B cell (primary cell): ENCODE measurements at regions not wholly inside any gene's neighbourhood (a gene's known extent, or its start where the extent isn't known, plus 50 kb on each side); places are given as distances from the start of the nearest gene placed in this dataset.

Experiments used
- ATAC-seq: fragments of 200-7000 bp; cut with Tn5 transposase; one replicate; pipeline ENCODE4 v1.10.0; 2021; ENCODE audit warnings: low read depth, mild to moderate bottlenecking, moderate number of reproducible peaks, moderate library complexity
- CTCF ChIA-PET: fragments of 350-600 bp; sonication (Branson Sonifier 250); formaldehyde crosslinking; loops from one replicate; lab custom pipeline; 2021; ENCODE audit warnings: antibody characterized with exemption, inconsistent platforms; lab: Charles Lee
- POLR2A ChIA-PET: fragments of 350-600 bp; sonication (Branson Sonifier 250); formaldehyde crosslinking; loops from one replicate; lab custom pipeline; 2021; ENCODE audit warnings: antibody characterized with exemption; lab: Charles Lee
- DNase-seq: peaks from one replicate; pipeline ENCODE4 v3.0.0; 2013
- H2AFZ ChIP-seq: 2 replicates; pipeline ENCODE4 v1.6.1; 2012; ENCODE audit warnings: mild to moderate bottlenecking, low read depth, low read length; ENCODE audit not compliant: insufficient read depth, poor library complexity, severe bottlenecking
- H3K27ac ChIP-seq, 2 donors: 1 replicate in 1 of 2; 2 replicates in 1 of 2; pipeline ENCODE4 v1.5.1; 2012 to 2013; ENCODE audit warnings: low read length in 2 of 2, mild to moderate bottlenecking in 2 of 2, moderate library complexity in 1 of 2
- H3K27me3 ChIP-seq, 4 experiments: fragments of 200-600 bp in 1 of 4; sonication (generic) in 1 of 4; replicated peaks in 1 of 4; 1 replicate in 2 of 4; 2 replicates in 2 of 4; pipeline versions ENCODE4 v1.6.1 to v1.7.0; 2013 to 2016; ENCODE audit warnings: low read length in 3 of 4, mild to moderate bottlenecking in 2 of 4, mixed read lengths in 1 of 4, moderate library complexity in 1 of 4; ENCODE audit not compliant: insufficient read depth in 4 of 4, control insufficient read depth in 3 of 4; ENCODE audit errors: control extremely low read depth in 1 of 4
- H3K36me3 ChIP-seq, 2 experiments: replicated peaks in 1 of 2; 1 replicate in 1 of 2; 2 replicates in 1 of 2; pipeline versions ENCODE4 v1.6.1 to v1.7.1; 2013; ENCODE audit warnings: low read length in 1 of 2; ENCODE audit not compliant: insufficient read depth in 2 of 2, control insufficient read depth in 1 of 2; ENCODE audit errors: control extremely low read depth in 1 of 2, extremely low read depth in 1 of 2
- H3K4me1 ChIP-seq, 2 donors: fragments of 200-600 bp in 1 of 2; sonication (generic) in 1 of 2; 1 replicate in 1 of 2; 2 replicates in 1 of 2; pipeline versions ENCODE4 v1.5.1 to v1.6.1; 2013 to 2017; ENCODE audit warnings: low read length in 2 of 2; ENCODE audit not compliant: control insufficient read depth in 2 of 2, insufficient read depth in 2 of 2
- H3K4me2 ChIP-seq: replicated peaks from 2 replicates; pipeline ENCODE3; 2012; ENCODE audit warnings: mild to moderate bottlenecking, low read depth, low read length; ENCODE audit not compliant: poor library complexity, severe bottlenecking
- H3K4me3 ChIP-seq, 5 experiments: fragments of 200-600 bp in 1 of 5; sonication (generic) in 1 of 5; 1 replicate in 3 of 5; 2 replicates in 2 of 5; pipeline versions ENCODE4 v1.5.1 to v1.7.0; 2011 to 2016; ENCODE audit warnings: low read length in 4 of 5, mild to moderate bottlenecking in 4 of 5, low read depth in 2 of 5, control low read depth in 1 of 5, moderate library complexity in 1 of 5; ENCODE audit not compliant: insufficient read depth in 1 of 5; ENCODE audit errors: control extremely low read depth in 1 of 5, extremely low read depth in 1 of 5
- H3K79me2 ChIP-seq: fragments of 200-600 bp; sonication (generic); one replicate; pipeline ENCODE4 v1.6.0; 2016; ENCODE audit warnings: low read length; ENCODE audit not compliant: control insufficient read depth, insufficient read depth
- H3K9ac ChIP-seq: fragments of 200-600 bp; sonication (generic); 2 replicates; pipeline ENCODE4 v1.6.1; 2017; ENCODE audit warnings: mild to moderate bottlenecking, low read length, moderate library complexity
- H3K9me3 ChIP-seq, 3 donors: one replicate each; pipeline versions ENCODE4 v1.6.1 to v1.7.1; 2013; ENCODE audit warnings: low read length in 2 of 3; ENCODE audit not compliant: control insufficient read depth in 2 of 3, insufficient read depth in 1 of 3; ENCODE audit errors: control extremely low read depth in 1 of 3
- H4K20me1 ChIP-seq: 2 replicates; pipeline ENCODE4 v1.6.0; 2012; ENCODE audit warnings: mild to moderate bottlenecking, low read length; ENCODE audit not compliant: insufficient read depth, control insufficient read depth, poor library complexity, severe bottlenecking
- H3K27ac Mint-ChIP-seq: one replicate; pipeline ENCODE4 v1.8.0; 2021; ENCODE audit warnings: mixed read lengths
- H3K27me3 Mint-ChIP-seq: one replicate; pipeline ENCODE4 v1.8.0; 2021; ENCODE audit warnings: mixed read lengths
- H3K4me1 Mint-ChIP-seq: one replicate; pipeline ENCODE4 v1.8.0; 2021; ENCODE audit warnings: mixed read lengths
- H3K4me3 Mint-ChIP-seq: one replicate; pipeline ENCODE4 v1.8.0; 2021; ENCODE audit warnings: mixed read lengths
- H3K9me3 Mint-ChIP-seq: one replicate; pipeline ENCODE4 v1.8.0; 2022; ENCODE audit warnings: mixed read lengths; ENCODE audit not compliant: insufficient read depth
- EZH2 ChIP-seq: IDR thresholded peaks from 2 replicates; pipeline ENCODE4 v1.6.1; 2012; ENCODE audit warnings: borderline replicate concordance, low read depth, mild to moderate bottlenecking, moderate library complexity, low read length; ENCODE audit not compliant: insufficient read depth, poor library complexity, severe bottlenecking
- whole genome bisulfite sequencing: methylation state at CpG from one replicate; pipeline ENCODE4 v1.1.5; 2013; ENCODE audit warnings: missing lambda C conversion rate; ENCODE audit not compliant: insufficient coverage; 5-methylcytosine and 5-hydroxymethylcytosine counted together
- intact Hi-C: fragments of 100-400 bp; cut with micrococcal nuclease; formaldehyde crosslinking; loops from one replicate; pipeline ENCODE4 v1.10.0; 2022
- TF ChIP-seq, protein P1 (sequence below): fragments of 200-600 bp; IDR thresholded peaks from one replicate; pipeline ENCODE4 v1.8.0; 2022; ENCODE audit warnings: antibody characterized with exemption, mild to moderate bottlenecking

DNA sequence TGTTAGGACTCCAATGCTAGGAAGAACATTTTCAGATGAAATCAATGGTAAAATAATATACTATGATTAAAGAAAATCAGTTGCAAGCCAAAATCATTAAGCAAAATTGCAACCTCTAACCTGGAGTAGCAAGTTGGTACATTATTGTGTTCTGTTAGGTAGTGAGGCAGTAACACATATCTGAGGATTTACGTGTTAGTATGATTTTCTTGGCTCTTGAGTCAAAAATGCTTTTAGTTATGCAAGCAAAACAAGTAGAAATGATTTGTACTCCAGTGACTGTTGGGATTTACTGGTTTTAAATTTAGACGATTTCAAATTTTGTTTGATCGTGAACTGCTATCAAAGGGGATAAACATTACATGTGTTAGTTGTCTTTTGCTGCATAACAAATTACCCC lies 293.0 kb upstream of the BTBD3 start:
- H3K4me1 Mint-ChIP-seq = no peaks in the 10 kb centered on the region
- WGBS = no CpG with 5 or more reads among the region's 3 CpGs
- intact Hi-C loops = no loop called here
- H3K27me3 Mint-ChIP-seq = no peaks in the 10 kb centered on the region
- H3K9me3 Mint-ChIP-seq = peaks cover 3% of the 10 kb centered on the region
- ATAC-seq (no peak), DNase-seq (no peak)
- ChIA-PET POLR2A (no interaction called here), CTCF (no interaction called here)
- Histone ChIP-seq H3K4me1 (no peaks in the 10 kb centered on the region), H3K9me3 (no peaks in the 10 kb centered on the region), H3K27me3 (no peaks in the 10 kb centered on the region), H3K4me2 (no peak overlapping the region), H3K9ac (no peak overlapping the region), H4K20me1 (no peaks in the 10 kb centered on the region), H3K36me3 (no peaks in the 10 kb centered on the region), H3K79me2 (no peaks in the 10 kb centered on the region), H3K4me3 (no peak overlapping the region), H2AFZ (no peak overlapping the region), H3K27ac (no peak overlapping the region)
- no peak overlapping the region for H3K4me3 Mint-ChIP-seq
- H3K27ac Mint-ChIP-seq = no peak overlapping the region
- TF ChIP-seq EZH2 = no peak
- TF ChIP-seq, protein P1, sequence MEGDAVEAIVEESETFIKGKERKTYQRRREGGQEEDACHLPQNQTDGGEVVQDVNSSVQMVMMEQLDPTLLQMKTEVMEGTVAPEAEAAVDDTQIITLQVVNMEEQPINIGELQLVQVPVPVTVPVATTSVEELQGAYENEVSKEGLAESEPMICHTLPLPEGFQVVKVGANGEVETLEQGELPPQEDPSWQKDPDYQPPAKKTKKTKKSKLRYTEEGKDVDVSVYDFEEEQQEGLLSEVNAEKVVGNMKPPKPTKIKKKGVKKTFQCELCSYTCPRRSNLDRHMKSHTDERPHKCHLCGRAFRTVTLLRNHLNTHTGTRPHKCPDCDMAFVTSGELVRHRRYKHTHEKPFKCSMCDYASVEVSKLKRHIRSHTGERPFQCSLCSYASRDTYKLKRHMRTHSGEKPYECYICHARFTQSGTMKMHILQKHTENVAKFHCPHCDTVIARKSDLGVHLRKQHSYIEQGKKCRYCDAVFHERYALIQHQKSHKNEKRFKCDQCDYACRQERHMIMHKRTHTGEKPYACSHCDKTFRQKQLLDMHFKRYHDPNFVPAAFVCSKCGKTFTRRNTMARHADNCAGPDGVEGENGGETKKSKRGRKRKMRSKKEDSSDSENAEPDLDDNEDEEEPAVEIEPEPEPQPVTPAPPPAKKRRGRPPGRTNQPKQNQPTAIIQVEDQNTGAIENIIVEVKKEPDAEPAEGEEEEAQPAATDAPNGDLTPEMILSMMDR = no peak

DNA sequence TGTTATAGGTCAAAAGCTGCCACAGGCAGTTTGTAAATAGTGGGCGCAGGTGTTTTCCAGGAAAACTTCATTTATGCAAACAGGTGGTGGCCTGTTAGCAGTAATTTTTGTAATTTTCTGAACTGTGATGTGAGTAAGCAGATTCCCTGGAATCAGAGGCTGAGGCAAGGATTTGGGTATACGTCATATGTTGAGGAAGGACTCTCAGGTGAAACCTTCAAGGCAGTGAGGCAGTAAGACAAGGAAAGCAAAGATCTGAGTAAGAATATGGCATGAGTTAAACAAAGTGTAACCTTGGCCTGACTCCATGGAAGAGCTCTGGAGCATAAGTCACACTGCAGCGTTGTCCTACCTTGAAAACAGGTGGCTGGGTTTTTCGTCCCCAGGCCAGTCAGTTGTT lies 291.1 kb upstream of the BTBD3 start:
- Histone ChIP-seq H3K9ac (no peak overlapping the region), H2AFZ (no peak overlapping the region), H3K4me2 (no peak overlapping the region), H3K79me2 (no peaks in the 10 kb centered on the region), H3K27ac (no peak overlapping the region), H3K9me3 (no peaks in the 10 kb centered on the region), H3K27me3 (no peaks in the 10 kb centered on the region), H3K4me1 (no peaks in the 10 kb centered on the region), H3K4me3 (no peak overlapping the region), H4K20me1 (no peaks in the 10 kb centered on the region), H3K36me3 (no peaks in the 10 kb centered on the region)
- POLR2A ChIA-PET = no interaction called here
- ATAC-seq (no peak), DNase-seq (no peak)
- 84% methylated on average over 4 of the region's 4 CpGs for WGBS
- H3K9me3 Mint-ChIP-seq = peaks cover 2% of the 10 kb centered on the region
- TF ChIP-seq EZH2 = no peak
- TF ChIP-seq, protein P1 = no peak
- CTCF ChIA-PET = no interaction called here
- H3K4me3 Mint-ChIP-seq = no peak overlapping the region
- no peaks in the 10 kb centered on the region for H3K4me1 Mint-ChIP-seq
- H3K27ac Mint-ChIP-seq = no peak overlapping the region
- no peaks in the 10 kb centered on the region for H3K27me3 Mint-ChIP-seq
- intact Hi-C loops = no loop called here
